Fibroblast of pulmonary artery (primary cell): ENCODE measurements at regions not wholly inside any gene's neighbourhood (a gene's known extent, or its start where the extent isn't known, plus 50 kb on each side); places are given as distances from the start of the nearest gene placed in this dataset.
A peak's percentile ranks its signal among the peaks of the same experiment; 100 is the strongest.

ENCODE experiments used
- DNase-seq: peaks from one replicate; pipeline ENCODE4 v3.0.0-alpha.2; 2010; ENCODE audit warnings: low read depth
- H3K4me3 ChIP-seq: replicated peaks from 2 replicates; pipeline ENCODE4 v1.5.1; 2011; ENCODE audit warnings: low read depth, mild to moderate bottlenecking, control low read depth, low read length, moderate library complexity
- CTCF ChIP-seq: IDR thresholded peaks from 2 replicates; pipeline ENCODE4 v1.5.1; 2011; ENCODE audit warnings: mild to moderate bottlenecking, control low read depth, low read length, inconsistent platforms; ENCODE audit errors: missing control alignments

- DNase-seq: no peak
- no peak for TF ChIP-seq CTCF
- H3K4me3 ChIP-seq: no peak overlapping the region
These were observed 546.1 kb downstream of the BUD13 start for GRCh38 chr11:116226731-116227130.

GRCh38 chr11:116225784-116226585 is 546.8 kb downstream of the BUD13 start:
- no peak for TF ChIP-seq CTCF
- no peak for DNase-seq
- H3K4me3 ChIP-seq: no peak overlapping the region

GRCh38 chr11:116225236-116225635 is 547.6 kb downstream of the BUD13 start:
- no peak for TF ChIP-seq CTCF
- DNase-seq: no peak
- no peak overlapping the region for H3K4me3 ChIP-seq

- no peak for DNase-seq
- no peak for TF ChIP-seq CTCF
- no peak overlapping the region for H3K4me3 ChIP-seq
These were observed 547.9 kb downstream of the BUD13 start for GRCh38 chr11:116224889-116225200.

- H3K4me3 ChIP-seq: no peak overlapping the region
- peak; percentile 38 for DNase-seq
- TF ChIP-seq CTCF: peak; percentile 70
These were observed 548.5 kb downstream of the BUD13 start for GRCh38 chr11:116224154-116224888.

- no peak for DNase-seq
- TF ChIP-seq CTCF: no peak
- no peak overlapping the region for H3K4me3 ChIP-seq
These were observed 551.4 kb downstream of the BUD13 start for GRCh38 chr11:116221351-116221750.
